ENCODE measurements at regions not wholly inside any gene's neighbourhood (a gene's known extent, or its start where the extent isn't known, plus 50 kb on each side); places are given as distances from the start of the nearest gene placed in this dataset.

GRCh38 chr7:115758025-115758424 is 272.5 kb downstream of the TFEC start:
- no peaks in the 10 kb centered on the region for H3K27me3 ChIP-seq
- H3K36me3 ChIP-seq = no peaks in the 10 kb centered on the region
- no peaks in the 10 kb centered on the region for H3K4me1 ChIP-seq
- H3K4me3 ChIP-seq = no peak overlapping the region
- TF ChIP-seq POLR2A (IDR thresholded peaks at IDR 0.05; ENCODE audit: low read depth) (no peak), EP300 (IDR thresholded peaks at IDR 0.05) (no peak), POLR2AphosphoS5 (IDR thresholded peaks at IDR 0.05) (no peak)
- TF ChIP-seq, protein P1, sequence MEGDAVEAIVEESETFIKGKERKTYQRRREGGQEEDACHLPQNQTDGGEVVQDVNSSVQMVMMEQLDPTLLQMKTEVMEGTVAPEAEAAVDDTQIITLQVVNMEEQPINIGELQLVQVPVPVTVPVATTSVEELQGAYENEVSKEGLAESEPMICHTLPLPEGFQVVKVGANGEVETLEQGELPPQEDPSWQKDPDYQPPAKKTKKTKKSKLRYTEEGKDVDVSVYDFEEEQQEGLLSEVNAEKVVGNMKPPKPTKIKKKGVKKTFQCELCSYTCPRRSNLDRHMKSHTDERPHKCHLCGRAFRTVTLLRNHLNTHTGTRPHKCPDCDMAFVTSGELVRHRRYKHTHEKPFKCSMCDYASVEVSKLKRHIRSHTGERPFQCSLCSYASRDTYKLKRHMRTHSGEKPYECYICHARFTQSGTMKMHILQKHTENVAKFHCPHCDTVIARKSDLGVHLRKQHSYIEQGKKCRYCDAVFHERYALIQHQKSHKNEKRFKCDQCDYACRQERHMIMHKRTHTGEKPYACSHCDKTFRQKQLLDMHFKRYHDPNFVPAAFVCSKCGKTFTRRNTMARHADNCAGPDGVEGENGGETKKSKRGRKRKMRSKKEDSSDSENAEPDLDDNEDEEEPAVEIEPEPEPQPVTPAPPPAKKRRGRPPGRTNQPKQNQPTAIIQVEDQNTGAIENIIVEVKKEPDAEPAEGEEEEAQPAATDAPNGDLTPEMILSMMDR (IDR thresholded peaks at IDR 0.05) = no peak
- intact Hi-C loops (cut with DNase I) = no loop called here
- DNase-seq (ENCODE audit: extremely low spot score) = no peak
- H3K9me3 ChIP-seq = no peaks in the 10 kb centered on the region
- WGBS = 79% methylated on average over 3 of the region's 3 CpGs
- H3K27ac ChIP-seq (replicated peaks in 1 of 4) = no peak overlapping the region

- Histone ChIP-seq H3K27ac (replicated peaks in 1 of 4) (no peak overlapping the region), H3K9me3 (no peaks in the 10 kb centered on the region), H3K4me3 (no peak overlapping the region), H3K4me1 (no peaks in the 10 kb centered on the region), H3K36me3 (no peaks in the 10 kb centered on the region), H3K27me3 (no peaks in the 10 kb centered on the region)
- DNase-seq (ENCODE audit: extremely low spot score) = no peak
- intact Hi-C loops (cut with DNase I) = no loop called here
- WGBS = 76% methylated on average over 2 of the region's 2 CpGs
- TF ChIP-seq, protein P1 (IDR thresholded peaks at IDR 0.05) = no peak
- TF ChIP-seq POLR2A (IDR thresholded peaks at IDR 0.05; ENCODE audit: low read depth) = no peak
- no peak for TF ChIP-seq EP300 (IDR thresholded peaks at IDR 0.05)
- no peak for TF ChIP-seq POLR2AphosphoS5 (IDR thresholded peaks at IDR 0.05)
Measured at GRCh38 chr7:115754226-115754625, 276.3 kb downstream of the TFEC start.

DNA sequence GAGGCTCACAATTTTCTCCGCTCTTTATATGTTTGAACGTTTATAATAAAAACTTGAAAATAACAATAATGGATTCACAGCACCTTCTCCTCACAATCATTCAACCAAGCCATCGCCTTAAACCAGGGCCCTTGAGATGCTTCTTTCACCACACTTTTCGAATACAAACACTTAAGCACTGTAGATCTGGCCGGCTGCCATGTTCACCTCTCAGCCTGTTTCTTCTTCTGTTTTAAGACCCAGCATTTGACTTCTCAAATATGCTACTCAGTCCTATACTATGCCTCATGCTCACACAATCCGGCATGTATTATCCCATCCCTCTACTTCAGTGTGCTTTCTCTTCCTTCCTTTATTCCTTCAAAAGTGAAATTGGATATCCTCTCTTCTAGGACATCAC is 280.6 kb downstream of the TFEC start:
- H3K27ac ChIP-seq (replicated peaks in 1 of 4) = no peak overlapping the region
- DNase-seq (ENCODE audit: extremely low spot score) = no peak
- no peak for TF ChIP-seq POLR2AphosphoS5 (IDR thresholded peaks at IDR 0.05)
- TF ChIP-seq EP300 (IDR thresholded peaks at IDR 0.05) = no peak
- TF ChIP-seq, protein P1 (IDR thresholded peaks at IDR 0.05) = no peak
- no peak for TF ChIP-seq POLR2A (IDR thresholded peaks at IDR 0.05; ENCODE audit: low read depth)
- intact Hi-C loops (cut with DNase I) = no loop called here
- H3K27me3 ChIP-seq = no peaks in the 10 kb centered on the region
- H3K9me3 ChIP-seq = no peaks in the 10 kb centered on the region
- H3K4me3 ChIP-seq = no peak overlapping the region
- no peaks in the 10 kb centered on the region for H3K36me3 ChIP-seq
- WGBS = 63% methylated on average over 6 of the region's 6 CpGs
- peaks cover 0 to 9% (median 7%) of the 10 kb centered on the region in 4 donors for H3K4me1 ChIP-seq

- intact Hi-C loops (cut with DNase I) = no loop called here
- no peaks in the 10 kb centered on the region for H3K9me3 ChIP-seq
- H3K36me3 ChIP-seq = no peaks in the 10 kb centered on the region
- no peak overlapping the region for H3K4me3 ChIP-seq
- peaks cover 0 to 9% (median 7%) of the 10 kb centered on the region in 4 donors for H3K4me1 ChIP-seq
- no peak overlapping the region for H3K27ac ChIP-seq (replicated peaks in 1 of 4)
- no peak for DNase-seq (ENCODE audit: extremely low spot score)
- 71% methylated on average over 5 of the region's 5 CpGs for WGBS
- H3K27me3 ChIP-seq = no peaks in the 10 kb centered on the region
- TF ChIP-seq EP300 (IDR thresholded peaks at IDR 0.05) = no peak
- no peak for TF ChIP-seq POLR2AphosphoS5 (IDR thresholded peaks at IDR 0.05)
- no peak for TF ChIP-seq POLR2A (IDR thresholded peaks at IDR 0.05; ENCODE audit: low read depth)
- TF ChIP-seq, protein P1 (IDR thresholded peaks at IDR 0.05) = peak in 1 of 3 experiments; percentile 10
Measured at GRCh38 chr7:115748123-115748738, 282.3 kb downstream of the TFEC start.

- H3K27ac ChIP-seq (replicated peaks in 1 of 4) = peak overlapping the region in 2 of 4 donors; percentile 21 to 30
- DNase-seq (ENCODE audit: extremely low spot score) = no peak
- TF ChIP-seq, protein P1 (IDR thresholded peaks at IDR 0.05) = no peak
- TF ChIP-seq EP300 (IDR thresholded peaks at IDR 0.05) (no peak), POLR2AphosphoS5 (IDR thresholded peaks at IDR 0.05) (no peak), POLR2A (IDR thresholded peaks at IDR 0.05; ENCODE audit: low read depth) (no peak)
- H3K4me3 ChIP-seq = no peak overlapping the region
- whole genome bisulfite sequencing = 30% methylated on average over 4 of the region's 4 CpGs
- no peaks in the 10 kb centered on the region for H3K27me3 ChIP-seq
- no peaks in the 10 kb centered on the region for H3K9me3 ChIP-seq
- H3K36me3 ChIP-seq = no peaks in the 10 kb centered on the region
- intact Hi-C loops (cut with DNase I) = no loop called here
- peaks cover 0 to 9% (median 7%) of the 10 kb centered on the region in 4 donors for H3K4me1 ChIP-seq
Measured at GRCh38 chr7:115747174-115747573, 283.4 kb downstream of the TFEC start.
